ENCODE measurements at regions not wholly inside any gene's neighbourhood (a gene's known extent, or its start where the extent isn't known, plus 50 kb on each side); places are given as distances from the start of the nearest gene placed in this dataset.

DNA sequence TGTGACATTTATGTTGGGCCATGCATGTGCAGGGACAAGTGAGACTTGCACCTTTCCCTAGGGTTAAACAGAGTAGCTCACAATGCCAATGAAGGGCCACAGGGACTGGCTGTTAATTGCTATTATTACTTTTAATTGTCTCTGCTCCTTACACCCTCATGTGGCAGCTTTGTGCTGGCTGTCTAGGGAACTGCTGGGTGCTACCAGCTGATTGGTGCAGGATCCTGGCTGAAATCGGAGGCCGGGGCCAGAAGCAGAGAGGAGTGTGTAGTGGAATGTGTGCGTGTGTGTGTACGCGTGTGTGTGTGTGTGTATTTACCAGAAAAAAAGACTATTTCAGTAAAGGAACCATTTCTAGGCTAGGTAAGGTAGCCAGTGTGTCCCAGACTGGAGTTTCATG lies 302.5 kb downstream of the CTTN start:
- H3K4me1 ChIP-seq, result no peaks in the 10 kb centered on the region
- TF ChIP-seq, protein P1, sequence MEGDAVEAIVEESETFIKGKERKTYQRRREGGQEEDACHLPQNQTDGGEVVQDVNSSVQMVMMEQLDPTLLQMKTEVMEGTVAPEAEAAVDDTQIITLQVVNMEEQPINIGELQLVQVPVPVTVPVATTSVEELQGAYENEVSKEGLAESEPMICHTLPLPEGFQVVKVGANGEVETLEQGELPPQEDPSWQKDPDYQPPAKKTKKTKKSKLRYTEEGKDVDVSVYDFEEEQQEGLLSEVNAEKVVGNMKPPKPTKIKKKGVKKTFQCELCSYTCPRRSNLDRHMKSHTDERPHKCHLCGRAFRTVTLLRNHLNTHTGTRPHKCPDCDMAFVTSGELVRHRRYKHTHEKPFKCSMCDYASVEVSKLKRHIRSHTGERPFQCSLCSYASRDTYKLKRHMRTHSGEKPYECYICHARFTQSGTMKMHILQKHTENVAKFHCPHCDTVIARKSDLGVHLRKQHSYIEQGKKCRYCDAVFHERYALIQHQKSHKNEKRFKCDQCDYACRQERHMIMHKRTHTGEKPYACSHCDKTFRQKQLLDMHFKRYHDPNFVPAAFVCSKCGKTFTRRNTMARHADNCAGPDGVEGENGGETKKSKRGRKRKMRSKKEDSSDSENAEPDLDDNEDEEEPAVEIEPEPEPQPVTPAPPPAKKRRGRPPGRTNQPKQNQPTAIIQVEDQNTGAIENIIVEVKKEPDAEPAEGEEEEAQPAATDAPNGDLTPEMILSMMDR (IDR thresholded peaks at IDR 0.05), result no peak
- no peaks in the 10 kb centered on the region for H3K27me3 ChIP-seq
- no peaks in the 10 kb centered on the region for H3K36me3 ChIP-seq
- DNase-seq (ENCODE audit: low spot score), result no peak
- H3K4me3 ChIP-seq, result no peak overlapping the region
- no peaks in the 10 kb centered on the region for H3K9me3 ChIP-seq
- no peak overlapping the region for H3K27ac ChIP-seq

DNA sequence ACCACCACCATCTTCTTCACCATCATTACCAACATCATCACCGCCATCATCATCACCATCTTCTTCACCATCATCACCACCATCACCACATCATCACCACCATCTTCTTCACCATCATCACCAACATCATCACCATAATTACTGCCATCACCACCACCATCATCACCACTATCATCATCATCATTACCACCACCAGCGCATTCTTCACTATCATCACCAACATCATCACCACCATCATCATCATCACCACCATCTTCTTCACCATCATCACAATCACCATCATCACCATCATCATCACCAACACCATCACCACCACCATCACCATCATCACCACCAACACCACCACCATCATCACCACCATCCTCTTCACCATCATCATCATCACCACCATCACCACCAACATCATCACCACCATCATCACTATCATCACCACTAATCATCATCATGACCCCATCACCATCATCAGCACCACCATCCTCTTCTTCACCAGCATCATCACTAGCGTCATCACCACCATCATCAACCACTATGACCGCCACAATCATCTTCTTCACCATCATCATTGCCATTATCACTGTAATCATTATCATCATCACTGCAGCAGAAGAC lies 303.8 kb downstream of the CTTN start:
- Histone ChIP-seq H3K27me3 (no peaks in the 10 kb centered on the region), H3K9me3 (no peaks in the 10 kb centered on the region), H3K4me1 (no peaks in the 10 kb centered on the region), H3K27ac (no peak overlapping the region), H3K36me3 (no peaks in the 10 kb centered on the region), H3K4me3 (no peak overlapping the region)
- no peak for DNase-seq (ENCODE audit: low spot score)
- TF ChIP-seq, protein P1 (IDR thresholded peaks at IDR 0.05), result no peak

DNA sequence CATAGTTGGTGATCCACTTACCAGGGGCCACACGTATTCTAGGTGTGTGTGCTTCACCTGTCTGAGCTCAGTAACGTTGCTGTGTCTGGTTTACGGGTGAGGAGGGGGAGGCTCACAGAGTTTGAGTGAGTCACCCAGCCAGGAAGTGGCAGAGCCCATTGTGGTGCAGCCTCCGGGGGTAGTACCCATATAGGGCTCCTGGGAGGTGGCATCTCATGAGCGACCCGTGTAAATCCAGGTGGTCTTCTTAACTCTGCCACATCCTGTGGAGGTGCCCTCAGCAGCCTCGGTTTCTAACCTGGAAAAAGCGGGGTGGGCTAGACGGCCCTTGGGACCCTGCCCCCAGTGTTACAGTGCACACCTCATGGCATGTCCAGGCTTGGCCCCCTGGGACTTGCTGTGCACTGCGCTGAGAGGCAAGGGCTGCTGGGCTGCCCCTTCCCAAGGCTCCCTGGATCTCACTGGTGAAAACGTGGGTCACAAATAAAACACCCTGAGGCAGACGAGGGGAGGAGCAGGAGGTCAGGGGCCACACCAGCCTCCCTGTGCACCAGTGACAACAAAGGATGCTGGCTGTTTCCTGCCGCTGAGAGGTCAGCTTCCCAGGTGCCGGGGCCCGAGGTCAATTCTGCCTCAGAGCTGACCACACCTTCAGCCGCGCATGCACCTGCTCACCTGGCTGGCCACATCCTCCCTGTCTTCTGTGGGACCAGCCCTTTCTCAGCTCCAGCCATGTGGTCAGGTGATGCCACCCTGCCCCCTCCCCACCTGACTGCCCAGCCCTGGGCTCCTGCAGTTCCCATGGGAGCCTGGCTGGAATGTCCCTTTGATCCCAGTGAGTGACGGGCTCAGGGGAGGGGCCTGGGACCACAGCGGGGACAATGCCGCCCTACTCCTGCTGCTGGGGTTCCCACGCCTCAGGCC lies 305.1 kb downstream of the CTTN start:
- Histone ChIP-seq H3K9me3 (no peaks in the 10 kb centered on the region), H3K4me1 (no peaks in the 10 kb centered on the region), H3K27me3 (no peaks in the 10 kb centered on the region), H3K4me3 (no peak overlapping the region), H3K36me3 (no peaks in the 10 kb centered on the region), H3K27ac (no peak overlapping the region)
- DNase-seq (ENCODE audit: low spot score), result no peak
- TF ChIP-seq, protein P1 (IDR thresholded peaks at IDR 0.05), result no peak

DNA sequence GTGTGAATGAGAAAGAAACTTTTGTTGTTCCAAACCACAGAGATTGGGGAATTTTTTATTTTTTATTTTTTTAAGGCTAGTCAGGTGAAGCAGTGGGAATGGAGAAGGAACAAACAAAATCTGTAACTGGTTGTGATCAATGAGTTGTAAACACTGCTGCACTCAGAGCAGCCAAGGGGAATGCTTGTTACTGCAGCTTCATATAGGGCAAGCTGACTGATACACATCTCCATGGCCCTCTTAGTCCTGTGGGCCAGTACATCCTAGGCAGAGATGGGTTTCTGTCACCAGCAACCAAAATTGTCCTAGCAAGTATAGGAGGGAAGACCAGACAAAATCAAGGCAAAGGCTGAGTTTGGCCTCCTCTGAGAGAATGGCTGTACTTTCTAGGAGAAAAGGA lies 306.8 kb downstream of the CTTN start:
- H3K27me3 ChIP-seq, result no peaks in the 10 kb centered on the region
- H3K36me3 ChIP-seq, result no peaks in the 10 kb centered on the region
- TF ChIP-seq, protein P1 (IDR thresholded peaks at IDR 0.05), result no peak
- H3K9me3 ChIP-seq, result no peaks in the 10 kb centered on the region
- H3K4me3 ChIP-seq, result no peak overlapping the region
- DNase-seq (ENCODE audit: low spot score), result no peak
- H3K4me1 ChIP-seq, result no peaks in the 10 kb centered on the region
- H3K27ac ChIP-seq, result no peak overlapping the region

DNA sequence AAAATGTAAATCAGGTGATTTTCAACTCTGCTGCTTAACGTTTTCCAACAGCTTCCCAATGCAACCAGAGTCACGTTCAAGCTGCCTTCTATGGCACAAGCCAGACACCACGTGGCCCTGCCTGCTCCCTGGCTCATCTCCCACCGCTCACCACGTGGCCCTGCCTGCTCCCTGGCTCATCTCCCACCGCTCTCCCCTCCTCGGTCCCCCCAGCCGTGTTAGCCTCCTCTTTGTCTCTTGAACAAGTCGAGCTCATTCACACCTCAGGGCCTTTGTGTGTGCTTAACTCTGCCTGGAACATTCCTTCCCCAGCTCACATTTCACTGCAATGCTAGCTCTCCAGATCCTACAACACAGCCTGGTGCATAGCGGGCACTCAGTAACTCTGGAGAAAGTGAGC lies 307.6 kb downstream of the CTTN start:
- Histone ChIP-seq H3K27ac (no peak overlapping the region), H3K27me3 (no peaks in the 10 kb centered on the region), H3K4me1 (no peaks in the 10 kb centered on the region), H3K36me3 (no peaks in the 10 kb centered on the region), H3K4me3 (no peak overlapping the region), H3K9me3 (no peaks in the 10 kb centered on the region)
- no peak for DNase-seq (ENCODE audit: low spot score)
- TF ChIP-seq, protein P1 (IDR thresholded peaks at IDR 0.05), result no peak

Data from right atrium auricular region (tissue), 2 donors.